ENCODE measurements at regions not wholly inside any gene's neighbourhood (a gene's known extent, or its start where the extent isn't known, plus 50 kb on each side); places are given as distances from the start of the nearest gene placed in this dataset.
A peak's percentile ranks its signal among the peaks of the same experiment; 100 is the strongest.
"Not testable (repeated sequence)": the region's sequence is repeated elsewhere in the genome, so short reads cannot be mapped to it uniquely, and the experiment has no call there.

- no peak for DNase-seq
Measured at GRCh38 chr13:56338421-56338820, 802.3 kb upstream of the PRR20A start.

- no peak for DNase-seq
Measured at GRCh38 chr13:56347014-56347413, 793.7 kb upstream of the PRR20A start.

GRCh38 chr13:56349866-56350265 is 790.9 kb upstream of the PRR20A start:
- no peak for DNase-seq

- DNase-seq, result no peak
Measured at GRCh38 chr13:56351041-56351440, 789.7 kb upstream of the PRR20A start.

- DNase-seq, result no peak
Measured at GRCh38 chr13:56352361-56352760, 788.4 kb upstream of the PRR20A start.

- DNase-seq, result no peak
Measured at GRCh38 chr13:56352901-56353300, 787.8 kb upstream of the PRR20A start.

- DNase-seq, result no peak
Measured at GRCh38 chr13:56356690-56357089, 784.0 kb upstream of the PRR20A start.

- DNase-seq, result no peak
Measured at GRCh38 chr13:56378566-56378965, 762.2 kb upstream of the PRR20A start.

- no peak for DNase-seq
Measured at GRCh38 chr13:56393549-56393948, 747.2 kb upstream of the PRR20A start.

GRCh38 chr13:56396318-56396717 is 744.4 kb upstream of the PRR20A start:
- DNase-seq, result no peak

GRCh38 chr13:56400774-56401173 is 739.9 kb upstream of the PRR20A start:
- DNase-seq, result no peak

GRCh38 chr13:56412856-56413255 is 727.9 kb upstream of the PRR20A start:
- DNase-seq, result no peak

- DNase-seq, result no peak
Measured at GRCh38 chr13:56424246-56424645, 716.5 kb upstream of the PRR20A start.

- no peak for DNase-seq
Measured at GRCh38 chr13:56457535-56458190, 683.1 kb upstream of the PRR20A start.

GRCh38 chr13:56459286-56459685 is 681.4 kb upstream of the PRR20A start:
- DNase-seq, result no peak

GRCh38 chr13:56501750-56502149 is 639.0 kb upstream of the PRR20A start:
- no peak for DNase-seq

GRCh38 chr13:56510836-56511235 is 629.9 kb upstream of the PRR20A start:
- DNase-seq, result no peak

- not testable (repeated sequence) for DNase-seq
Measured at GRCh38 chr13:56512336-56512735, 628.4 kb upstream of the PRR20A start.

GRCh38 chr13:56515441-56515840 is 625.3 kb upstream of the PRR20A start:
- DNase-seq, result no peak

- peak; percentile 94 to 95 for DNase-seq
Measured at GRCh38 chr13:56528040-56528790, 612.5 kb upstream of the PRR20A start.

- no peak for DNase-seq
Measured at GRCh38 chr13:56530096-56530495, 610.6 kb upstream of the PRR20A start.

GRCh38 chr13:56547921-56548320 is 592.8 kb upstream of the PRR20A start:
- not testable (repeated sequence) for DNase-seq

GRCh38 chr13:56558698-56559320 is 581.9 kb upstream of the PRR20A start:
- no peak for DNase-seq

GRCh38 chr13:56561327-56561726 is 579.4 kb upstream of the PRR20A start:
- no peak for DNase-seq

All from NCI-H1930 (cell line).